Left ventricle myocardium inferior (tissue), 1 donor: ENCODE measurements at regions not wholly inside any gene's neighbourhood (a gene's known extent, or its start where the extent isn't known, plus 50 kb on each side); places are given as distances from the start of the nearest gene placed in this dataset.
"Not testable (repeated sequence)": the region's sequence is repeated elsewhere in the genome, so short reads cannot be mapped to it uniquely, and the experiment has no call there.

Experiments used
- DNase-seq: peaks from one replicate; pipeline ENCODE4 v3.0.0-alpha.2; 2020
- H3K27ac ChIP-seq: fragments of 200-600 bp; replicated peaks from 2 replicates; pipeline ENCODE4 v1.8.0; 2021
- H3K27me3 ChIP-seq: fragments of 200-600 bp; 2 replicates; pipeline ENCODE4 v1.8.0; 2021; ENCODE audit warnings: low read depth
- H3K36me3 ChIP-seq: fragments of 200-600 bp; 2 replicates; pipeline ENCODE4 v1.8.0; 2021
- H3K4me1 ChIP-seq: fragments of 200-600 bp; 2 replicates; pipeline ENCODE4 v1.8.0; 2021
- H3K4me3 ChIP-seq: fragments of 200-600 bp; 2 replicates; pipeline ENCODE4 v1.8.0; 2021; ENCODE audit warnings: mild to moderate bottlenecking, moderate library complexity
- H3K9me3 ChIP-seq: fragments of 200-600 bp; replicated peaks from 2 replicates; pipeline ENCODE4 v1.8.0; 2021
- CTCF ChIP-seq: fragments of 200-600 bp; IDR thresholded peaks from 2 replicates; pipeline ENCODE4 v1.8.0; 2021; ENCODE audit warnings: antibody characterized with exemption, mild to moderate bottlenecking, borderline replicate concordance
- intact Hi-C: fragments of 100-400 bp; cut with micrococcal nuclease; formaldehyde crosslinking; loops from one replicate; pipeline ENCODE4 v1.11.0; 2022
- donor health status: DM: no; HTN: yes; CAD: no; lungs with severe emphysema.

- intact Hi-C loops = no loop called here
- peaks cover 47% of the 10 kb centered on the region for H3K9me3 ChIP-seq
- no peak overlapping the region for H3K4me3 ChIP-seq
- no peak for TF ChIP-seq CTCF
- no peak overlapping the region for H3K27ac ChIP-seq
- H3K4me1 ChIP-seq = no peaks in the 10 kb centered on the region
- no peak for DNase-seq
- H3K27me3 ChIP-seq = no peaks in the 10 kb centered on the region
- H3K36me3 ChIP-seq = no peaks in the 10 kb centered on the region
Observed at GRCh38 chr10:52583336-52583735, 189.2 kb downstream of the MBL2 start.

- no peak for TF ChIP-seq CTCF
- intact Hi-C loops = no loop called here
- no peaks in the 10 kb centered on the region for H3K36me3 ChIP-seq
- no peak overlapping the region for H3K27ac ChIP-seq
- no peaks in the 10 kb centered on the region for H3K4me1 ChIP-seq
- H3K9me3 ChIP-seq = peaks cover 41% of the 10 kb centered on the region
- no peaks in the 10 kb centered on the region for H3K27me3 ChIP-seq
- H3K4me3 ChIP-seq = no peak overlapping the region
- no peak for DNase-seq
Observed at GRCh38 chr10:52586710-52587109, 185.9 kb downstream of the MBL2 start.

GRCh38 chr10:52597189-52597863, 175.3 kb downstream of the MBL2 start:
- no peak for TF ChIP-seq CTCF
- Histone ChIP-seq H3K4me3 (no peak overlapping the region), H3K36me3 (no peaks in the 10 kb centered on the region), H3K9me3 (no peaks in the 10 kb centered on the region), H3K27me3 (no peaks in the 10 kb centered on the region), H3K4me1 (no peaks in the 10 kb centered on the region), H3K27ac (no peak overlapping the region)
- intact Hi-C loops = no loop called here
- DNase-seq = no peak

- Histone ChIP-seq H3K27ac (no peak overlapping the region), H3K9me3 (no peaks in the 10 kb centered on the region), H3K4me3 (no peak overlapping the region), H3K27me3 (no peaks in the 10 kb centered on the region), H3K4me1 (no peaks in the 10 kb centered on the region), H3K36me3 (no peaks in the 10 kb centered on the region)
- intact Hi-C loops = no loop called here
- no peak for TF ChIP-seq CTCF
- DNase-seq = no peak
Observed at GRCh38 chr10:52598936-52599335, 173.6 kb downstream of the MBL2 start.

- Histone ChIP-seq H3K9me3 (no peaks in the 10 kb centered on the region), H3K4me3 (no peak overlapping the region), H3K4me1 (no peaks in the 10 kb centered on the region), H3K27me3 (no peaks in the 10 kb centered on the region), H3K36me3 (no peaks in the 10 kb centered on the region), H3K27ac (no peak overlapping the region)
- DNase-seq = no peak
- TF ChIP-seq CTCF = no peak
- intact Hi-C loops = no loop called here
Observed at GRCh38 chr10:52599551-52600200, 172.9 kb downstream of the MBL2 start.

GRCh38 chr10:52604131-52604530, 168.5 kb downstream of the MBL2 start:
- H3K9me3 ChIP-seq, H3K36me3 ChIP-seq, H3K4me3 ChIP-seq, H3K27ac ChIP-seq, H3K27me3 ChIP-seq, DNase-seq, intact Hi-C loops, H3K4me1 ChIP-seq: not testable (repeated sequence)
